Activated CD8-positive, alpha-beta T cell treated with anti-CD3 and anti-CD28 coated beads for 36 hours (primary cell): ENCODE measurements at regions not wholly inside any gene's neighbourhood (a gene's known extent, or its start where the extent isn't known, plus 50 kb on each side); places are given as distances from the start of the nearest gene placed in this dataset.

Experiments
- ATAC-seq: fragments of 200-7000 bp; cut with Tn5 transposase; one replicate; pipeline ENCODE4 v1.10.0; 2021; ENCODE audit warnings: mild to moderate bottlenecking, moderate library complexity
- CTCF ChIA-PET: fragments of 350-600 bp; sonication (Branson Sonifier 250); formaldehyde crosslinking; loops from one replicate; lab custom pipeline; 2021; ENCODE audit warnings: antibody characterized with exemption; lab: Charles Lee
- POLR2A ChIA-PET: fragments of 350-600 bp; sonication (Branson Sonifier 250); formaldehyde crosslinking; loops from one replicate; lab custom pipeline; 2021; ENCODE audit warnings: antibody characterized with exemption; lab: Charles Lee
- DNase-seq: peaks from one replicate; pipeline ENCODE4 v3.0.0-alpha.2; 2020
- H3K27ac Mint-ChIP-seq: one replicate; pipeline ENCODE4 v1.8.0; 2021; ENCODE audit warnings: mild to moderate bottlenecking, mixed read lengths
- H3K27me3 Mint-ChIP-seq: one replicate; pipeline ENCODE4 v1.8.0; 2021; ENCODE audit warnings: mixed read lengths
- H3K36me3 Mint-ChIP-seq: one replicate; pipeline ENCODE4 v1.8.0; 2021; ENCODE audit warnings: low read depth, mixed read lengths
- H3K4me1 Mint-ChIP-seq: one replicate; pipeline ENCODE4 v1.8.0; 2021; ENCODE audit warnings: low read depth, mixed read lengths
- H3K4me3 Mint-ChIP-seq: one replicate; pipeline ENCODE4 v1.8.0; 2021; ENCODE audit warnings: mild to moderate bottlenecking, moderate library complexity, mixed read lengths
- H3K9me3 Mint-ChIP-seq: one replicate; pipeline ENCODE4 v1.8.0; 2021; ENCODE audit warnings: mixed read lengths
- intact Hi-C: fragments of 100-400 bp; cut with micrococcal nuclease; formaldehyde crosslinking; loops from one replicate; pipeline ENCODE4 v1.10.0; 2022
- TF ChIP-seq, protein P1 (sequence below): fragments of 200-600 bp; IDR thresholded peaks from one replicate; pipeline ENCODE4 v1.8.0; 2022; ENCODE audit warnings: antibody characterized with exemption, mild to moderate bottlenecking

DNA sequence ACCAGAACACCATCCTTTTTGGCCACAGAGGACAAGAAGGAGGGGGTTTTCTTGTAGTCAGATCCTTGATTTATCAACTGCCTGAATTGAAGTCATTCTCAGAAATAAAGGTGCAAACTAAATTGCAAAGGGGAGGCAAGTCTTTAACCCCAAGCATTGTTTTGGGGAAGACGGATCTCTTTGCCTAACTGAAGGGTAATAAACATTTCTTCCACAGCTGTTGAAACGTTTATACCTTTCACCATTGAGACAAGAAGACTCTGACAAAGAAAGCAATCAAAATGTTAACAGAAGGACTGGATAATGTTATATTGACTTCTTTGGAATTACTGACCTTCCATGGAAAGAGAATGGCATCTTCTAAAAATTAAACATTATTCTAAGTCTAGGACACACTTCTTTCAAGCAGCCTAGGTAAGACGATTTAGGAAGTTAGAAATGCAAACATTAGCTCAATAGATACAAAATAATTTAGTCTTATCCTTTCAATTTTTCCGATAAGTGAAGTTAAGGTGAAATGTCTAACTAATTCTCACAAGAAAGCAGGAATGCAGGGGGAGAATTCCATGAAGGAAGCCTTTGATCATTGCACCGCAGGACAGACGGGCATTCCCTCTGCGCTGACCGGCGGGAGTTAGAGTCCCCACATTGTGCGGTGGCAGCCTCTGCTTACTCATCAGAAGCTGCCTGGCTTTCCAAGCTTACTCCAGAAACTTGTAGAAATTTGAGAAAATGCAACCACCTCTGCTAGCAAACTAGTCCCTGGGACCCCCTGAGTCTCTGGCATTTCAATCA lies 69.4 kb upstream of the COPS8 start:
- no peaks in the 10 kb centered on the region for H3K9me3 Mint-ChIP-seq

DNA sequence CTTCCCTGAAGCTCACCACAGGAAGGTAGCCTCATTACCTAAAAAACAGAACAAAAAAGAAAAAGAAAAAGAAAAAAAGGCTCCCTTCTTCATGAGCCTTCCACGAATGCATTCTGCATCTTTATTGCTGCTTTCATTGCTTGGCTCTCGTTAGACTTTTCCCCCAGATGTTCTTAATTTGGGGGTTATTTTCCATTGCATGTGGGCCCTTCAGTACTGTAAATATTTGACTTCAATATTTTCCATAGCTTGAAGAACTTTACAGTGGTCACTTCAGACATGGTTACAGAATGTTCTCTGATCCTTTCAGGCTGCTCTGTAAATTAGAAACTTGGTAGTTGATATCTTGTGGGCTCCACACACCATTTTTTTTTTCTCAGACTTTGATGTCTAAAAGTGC lies 65.6 kb upstream of the COPS8 start:
- ATAC-seq (no peak), DNase-seq (no peak)
- Mint-ChIP-seq H3K4me3 (no peak overlapping the region), H3K27me3 (peaks cover 3% of the 10 kb centered on the region), H3K36me3 (no peaks in the 10 kb centered on the region), H3K9me3 (no peaks in the 10 kb centered on the region), H3K4me1 (no peaks in the 10 kb centered on the region), H3K27ac (no peak overlapping the region)
- intact Hi-C loops = no loop called here
- POLR2A ChIA-PET = no interaction called here
- TF ChIP-seq, protein P1, sequence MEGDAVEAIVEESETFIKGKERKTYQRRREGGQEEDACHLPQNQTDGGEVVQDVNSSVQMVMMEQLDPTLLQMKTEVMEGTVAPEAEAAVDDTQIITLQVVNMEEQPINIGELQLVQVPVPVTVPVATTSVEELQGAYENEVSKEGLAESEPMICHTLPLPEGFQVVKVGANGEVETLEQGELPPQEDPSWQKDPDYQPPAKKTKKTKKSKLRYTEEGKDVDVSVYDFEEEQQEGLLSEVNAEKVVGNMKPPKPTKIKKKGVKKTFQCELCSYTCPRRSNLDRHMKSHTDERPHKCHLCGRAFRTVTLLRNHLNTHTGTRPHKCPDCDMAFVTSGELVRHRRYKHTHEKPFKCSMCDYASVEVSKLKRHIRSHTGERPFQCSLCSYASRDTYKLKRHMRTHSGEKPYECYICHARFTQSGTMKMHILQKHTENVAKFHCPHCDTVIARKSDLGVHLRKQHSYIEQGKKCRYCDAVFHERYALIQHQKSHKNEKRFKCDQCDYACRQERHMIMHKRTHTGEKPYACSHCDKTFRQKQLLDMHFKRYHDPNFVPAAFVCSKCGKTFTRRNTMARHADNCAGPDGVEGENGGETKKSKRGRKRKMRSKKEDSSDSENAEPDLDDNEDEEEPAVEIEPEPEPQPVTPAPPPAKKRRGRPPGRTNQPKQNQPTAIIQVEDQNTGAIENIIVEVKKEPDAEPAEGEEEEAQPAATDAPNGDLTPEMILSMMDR = no peak
- CTCF ChIA-PET = no interaction called here

More for the DNA sequence above, 69.4 kb upstream of the COPS8 start:
- H3K27ac Mint-ChIP-seq = no peak overlapping the region
- TF ChIP-seq, protein P1 = no peak
- H3K4me3 Mint-ChIP-seq = no peak overlapping the region
- H3K36me3 Mint-ChIP-seq = no peaks in the 10 kb centered on the region
- H3K4me1 Mint-ChIP-seq = no peaks in the 10 kb centered on the region
- no peaks in the 10 kb centered on the region for H3K27me3 Mint-ChIP-seq
- intact Hi-C loops = no loop called here
- DNase-seq (no peak), ATAC-seq (no peak)
- ChIA-PET CTCF (interaction anchor here (3.0 kb wide), 1 partner anchor 11 kb away, joined by 12 read pairs; no protein-coding TSS in a partner anchor), POLR2A (interaction anchor here (0.6 to 1.2 kb wide), 2 partner anchors 17 to 811 kb away, joined by 3 read pairs; no protein-coding TSS in a partner anchor)

DNA sequence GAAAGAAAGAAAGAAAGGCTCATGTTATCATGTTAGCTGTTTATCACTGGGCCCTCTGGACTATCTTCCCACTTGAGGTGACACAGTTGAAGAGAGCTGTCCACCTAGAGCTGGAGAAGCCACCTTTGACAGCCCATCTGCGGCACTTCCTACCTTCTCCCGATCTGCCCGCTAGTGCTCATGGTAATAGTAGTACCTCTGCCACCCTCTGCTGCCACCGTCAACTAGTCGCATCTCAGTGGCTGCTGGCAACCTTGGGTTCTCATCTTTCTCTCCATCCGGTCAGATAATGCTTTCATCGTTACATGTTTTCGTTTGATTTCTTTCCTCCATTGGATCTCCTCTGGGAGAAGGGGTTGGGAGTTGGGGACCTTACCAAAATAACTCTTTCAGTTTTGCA lies 63.2 kb upstream of the COPS8 start:
- H3K4me1 Mint-ChIP-seq = no peaks in the 10 kb centered on the region
- ATAC-seq = no peak
- intact Hi-C loops = no loop called here
- DNase-seq = no peak
- TF ChIP-seq, protein P1 = no peak
- no peaks in the 10 kb centered on the region for H3K36me3 Mint-ChIP-seq
- no peak overlapping the region for H3K27ac Mint-ChIP-seq
- ChIA-PET POLR2A (no interaction called here), CTCF (no interaction called here)
- no peak overlapping the region for H3K4me3 Mint-ChIP-seq
- H3K27me3 Mint-ChIP-seq = peaks cover 3% of the 10 kb centered on the region
- H3K9me3 Mint-ChIP-seq = no peaks in the 10 kb centered on the region

DNA sequence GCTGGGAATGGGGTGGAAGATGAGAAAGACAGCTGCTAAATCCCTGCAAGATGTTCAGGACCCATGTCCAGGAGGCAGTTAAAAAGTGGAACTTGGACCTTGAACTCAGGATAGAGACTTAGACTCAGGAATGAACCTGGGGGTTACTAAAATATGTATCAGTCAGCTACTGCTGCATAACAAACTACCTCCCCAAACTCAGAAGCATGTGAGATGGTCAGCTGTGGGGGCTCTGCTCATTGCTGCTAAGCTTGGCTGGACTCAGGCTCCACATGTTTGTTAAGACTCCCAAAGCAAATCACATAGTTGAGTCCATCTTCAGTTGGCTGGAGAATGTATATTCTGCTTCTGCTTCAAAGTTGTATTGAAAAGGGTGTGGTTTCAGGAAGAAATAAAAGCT lies 61.4 kb upstream of the COPS8 start:
- Mint-ChIP-seq H3K4me1 (no peaks in the 10 kb centered on the region), H3K4me3 (no peak overlapping the region), H3K27me3 (peaks cover 3% of the 10 kb centered on the region), H3K9me3 (no peaks in the 10 kb centered on the region), H3K36me3 (no peaks in the 10 kb centered on the region), H3K27ac (no peak overlapping the region)
- TF ChIP-seq, protein P1 = no peak
- DNase-seq (no peak), ATAC-seq (no peak)
- intact Hi-C loops = no loop called here
- CTCF ChIA-PET = no interaction called here
- POLR2A ChIA-PET = no interaction called here

DNA sequence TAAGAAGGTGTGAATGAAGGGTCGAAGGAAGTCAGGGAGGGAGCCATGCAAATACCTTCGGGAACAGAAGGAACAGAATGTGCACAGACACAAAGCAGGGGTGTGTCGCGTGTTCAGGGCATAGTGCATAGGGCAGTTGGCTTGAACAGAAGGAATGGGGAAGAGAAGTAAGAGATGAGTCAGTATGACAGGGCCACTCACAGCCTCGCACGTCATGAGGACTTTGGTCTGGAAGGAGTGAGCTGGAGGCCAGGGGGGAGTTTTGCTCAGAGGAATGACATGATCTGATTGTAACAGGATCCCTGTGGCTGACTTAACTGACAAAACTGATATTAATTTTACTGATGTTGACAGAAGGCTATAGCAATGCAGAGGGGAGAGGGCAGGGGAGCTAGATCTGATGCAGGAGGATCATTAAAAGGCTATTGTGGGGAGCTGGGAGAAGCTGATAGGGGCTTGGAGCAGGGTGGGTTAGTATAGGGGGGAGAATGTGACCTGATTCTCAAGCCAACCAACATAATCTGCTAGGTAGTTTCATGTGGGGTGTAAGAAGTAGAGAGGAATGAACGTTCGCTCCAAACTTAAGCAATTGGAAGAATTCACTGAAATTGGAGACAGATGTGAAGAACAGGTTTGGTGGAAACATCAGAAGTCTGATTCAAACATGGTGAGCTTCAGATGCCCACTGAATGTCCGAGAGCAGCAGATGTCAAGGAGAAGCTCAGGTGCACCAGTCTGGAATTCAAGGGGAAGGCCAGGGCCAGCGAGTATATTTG lies 60.4 kb upstream of the COPS8 start:
- Mint-ChIP-seq H3K36me3 (no peaks in the 10 kb centered on the region), H3K27ac (no peak overlapping the region), H3K27me3 (peaks cover 3% of the 10 kb centered on the region), H3K9me3 (no peaks in the 10 kb centered on the region), H3K4me3 (no peak overlapping the region), H3K4me1 (no peaks in the 10 kb centered on the region)
- DNase-seq = no peak
- no peak for ATAC-seq
- intact Hi-C loops = no loop called here
- ChIA-PET POLR2A (no interaction called here), CTCF (interaction anchor here (1.2 kb wide), 1 partner anchor 55 kb away, joined by 3 read pairs; no protein-coding TSS in a partner anchor)
- TF ChIP-seq, protein P1 = no peak
